HCT116 (cell line): ENCODE measurements at regions not wholly inside any gene's neighbourhood (a gene's known extent, or its start where the extent isn't known, plus 50 kb on each side); places are given as distances from the start of the nearest gene placed in this dataset.

Experiments
- ATAC-seq: fragments of 200-7000 bp; cut with Tn5 transposase; 2 replicates; pipeline ENCODE4 v1.9.1; 2020; ENCODE audit warnings: mild to moderate bottlenecking, moderate library complexity
- BruUV-seq: library from RNA; stranded (reverse); fragments of 400-500 nt; replicated peaks from 2 replicates; lab custom pipeline; 2021; lab: Mats Ljungman, UMichigan
- CTCF ChIA-PET: fragments of 300-600 bp; sonication (Branson Sonifier 250); formaldehyde crosslinking; loops from one replicate; lab custom pipeline; 2021; ENCODE audit warnings: antibody characterized with exemption; lab: Charles Lee
- POLR2A ChIA-PET: fragments of 300-600, 350-600 bp; sonication (Branson Sonifier 250); formaldehyde crosslinking; loops from one replicate; lab custom pipeline; 2021; ENCODE audit warnings: antibody characterized with exemption; lab: Charles Lee
- RAD21 ChIA-PET, 2 experiments: fragments of 300-600 bp; sonication (Branson Sonifier 250); formaldehyde crosslinking; loops; one replicate each; lab custom pipeline; 2023; ENCODE audit warnings: low total read pairs in 2 of 2; ENCODE audit not compliant: uncharacterized antibody in 2 of 2, unreplicated experiment in 2 of 2, low non-redundant PET in 1 of 2; lab: Charles Lee
- DNase-seq: peaks from one replicate; pipeline ENCODE4 v3.0.0-alpha.2; 2010; ENCODE audit warnings: low read depth, low spot score
- H2AFZ ChIP-seq: fragments of 200-600 bp; shearing (Covaris generic), sonication (generic); 2 replicates; pipeline ENCODE4 v1.6.1; 2017; ENCODE audit warnings: low read depth, mixed run types, mixed read lengths, antibody characterized with exemption, low read length; ENCODE audit not compliant: poor library complexity, severe bottlenecking
- H3K27ac ChIP-seq: 2 replicates; pipeline ENCODE4 v1.5.1; 2012; ENCODE audit warnings: low read depth, low read length
- H3K27me3 ChIP-seq: fragments of 200-600 bp; sonication (generic); 2 replicates; pipeline ENCODE4 v1.6.1; 2016; ENCODE audit warnings: mixed run types, low read length, mixed read lengths; ENCODE audit not compliant: insufficient read depth
- H3K36me3 ChIP-seq, 2 experiments: fragments of 200-500 bp in 1 of 2; fragments of 200-600 bp in 1 of 2; sonication (Bioruptor generic) in 1 of 2; sonication (generic) in 1 of 2; 2 replicates each; pipeline versions ENCODE4 v1.5.1 to v1.6.1; 2014 to 2016; ENCODE audit warnings: low read length in 2 of 2, inconsistent platforms in 1 of 2, mixed read lengths in 1 of 2, mixed run types in 1 of 2; ENCODE audit not compliant: insufficient read depth in 2 of 2, control insufficient read depth in 1 of 2
- H3K4me1 ChIP-seq, 2 experiments: fragments of 200-600 bp in 1 of 2; sonication (generic) in 1 of 2; 2 replicates each; pipeline versions ENCODE4 v1.5.1 to v1.6.1; 2012 to 2017; ENCODE audit warnings: low read length in 2 of 2, inconsistent platforms in 1 of 2, mild to moderate bottlenecking in 1 of 2, mixed read lengths in 1 of 2, mixed run types in 1 of 2, moderate library complexity in 1 of 2; ENCODE audit not compliant: insufficient read depth in 2 of 2, control insufficient read depth in 1 of 2
- H3K4me2 ChIP-seq: fragments of 200-600 bp; sonication (generic); 2 replicates; pipeline ENCODE4 v1.6.1; 2017; ENCODE audit warnings: mixed run types, low read length, mixed read lengths
- H3K4me3 ChIP-seq, 2 experiments: fragments of 200-600 bp in 1 of 2; sonication (generic) in 1 of 2; replicated peaks in 1 of 2; 2 replicates each; pipeline ENCODE4 v1.5.1; 2011 to 2016; ENCODE audit warnings: low read length in 2 of 2, control low read depth in 1 of 2, low read depth in 1 of 2, mild to moderate bottlenecking in 1 of 2, mixed read lengths in 1 of 2, mixed run types in 1 of 2
- H3K79me2 ChIP-seq: fragments of 200-600 bp; sonication (generic); 2 replicates; pipeline ENCODE4 v1.6.1; 2017; ENCODE audit warnings: mild to moderate bottlenecking, mixed run types, low read length, moderate library complexity, mixed read lengths; ENCODE audit not compliant: insufficient read depth
- H3K9ac ChIP-seq: fragments of 200-600 bp; sonication (generic); 2 replicates; pipeline ENCODE4 v1.6.1; 2016; ENCODE audit warnings: low read length, mixed read lengths
- H3K9me2 ChIP-seq: fragments of 200-600 bp; sonication (generic), shearing (Covaris generic); 2 replicates; pipeline ENCODE4 v1.6.1; 2017; ENCODE audit warnings: mixed run types, mild to moderate bottlenecking, moderate library complexity; ENCODE audit not compliant: insufficient read depth
- H3K9me3 ChIP-seq, 2 experiments: fragments of 200-500 bp in 1 of 2; fragments of 200-600 bp in 1 of 2; sonication (Bioruptor generic) in 1 of 2; sonication (generic) in 1 of 2; 2 replicates each; pipeline ENCODE4 v1.6.1; 2014 to 2017; ENCODE audit warnings: low read length in 2 of 2, mixed read lengths in 2 of 2, inconsistent platforms in 1 of 2, low read depth in 1 of 2, mild to moderate bottlenecking in 1 of 2, mixed run types in 1 of 2, moderate library complexity in 1 of 2; ENCODE audit not compliant: control insufficient read depth in 1 of 2, insufficient read depth in 1 of 2
- H4K20me1 ChIP-seq: fragments of 200-600 bp; sonication (generic), shearing (Covaris generic); 2 replicates; pipeline ENCODE4 v1.6.1; 2017; ENCODE audit warnings: mixed run types, mild to moderate bottlenecking, moderate library complexity; ENCODE audit not compliant: insufficient read depth
- EGR1 ChIP-seq: IDR thresholded peaks from 2 replicates; pipeline ENCODE4 v1.6.1; 2012; ENCODE audit warnings: low read depth
- JUND ChIP-seq: IDR thresholded peaks from 2 replicates; pipeline ENCODE4 v1.6.1; 2012
- POLR2AphosphoS5 ChIP-seq: IDR thresholded peaks from 2 replicates; pipeline ENCODE4 v1.6.1; 2011; ENCODE audit warnings: mild to moderate bottlenecking, low read depth, low read length, moderate library complexity
- SIN3A ChIP-seq: IDR thresholded peaks from 2 replicates; pipeline ENCODE4 v1.6.1; 2012; ENCODE audit warnings: low read depth
- YY1 ChIP-seq: IDR thresholded peaks from 2 replicates; pipeline ENCODE4 v1.6.1; 2011; ENCODE audit warnings: low read length, low read depth, moderate library complexity, mild to moderate bottlenecking; ENCODE audit not compliant: insufficient replicate concordance; ENCODE audit errors: extremely low read depth
- intact Hi-C: fragments of 100-400 bp; cut with micrococcal nuclease; formaldehyde crosslinking; loops from 2 replicates; pipeline ENCODE4 v1.10.0; 2022
- TF ChIP-seq, protein P1 (sequence below): IDR thresholded peaks from 2 replicates; pipeline ENCODE4 v1.6.1; 2012; ENCODE audit warnings: low read depth
- TF ChIP-seq, protein P2 (sequence below): IDR thresholded peaks from 2 replicates; pipeline ENCODE4 v1.6.1; 2012

DNA sequence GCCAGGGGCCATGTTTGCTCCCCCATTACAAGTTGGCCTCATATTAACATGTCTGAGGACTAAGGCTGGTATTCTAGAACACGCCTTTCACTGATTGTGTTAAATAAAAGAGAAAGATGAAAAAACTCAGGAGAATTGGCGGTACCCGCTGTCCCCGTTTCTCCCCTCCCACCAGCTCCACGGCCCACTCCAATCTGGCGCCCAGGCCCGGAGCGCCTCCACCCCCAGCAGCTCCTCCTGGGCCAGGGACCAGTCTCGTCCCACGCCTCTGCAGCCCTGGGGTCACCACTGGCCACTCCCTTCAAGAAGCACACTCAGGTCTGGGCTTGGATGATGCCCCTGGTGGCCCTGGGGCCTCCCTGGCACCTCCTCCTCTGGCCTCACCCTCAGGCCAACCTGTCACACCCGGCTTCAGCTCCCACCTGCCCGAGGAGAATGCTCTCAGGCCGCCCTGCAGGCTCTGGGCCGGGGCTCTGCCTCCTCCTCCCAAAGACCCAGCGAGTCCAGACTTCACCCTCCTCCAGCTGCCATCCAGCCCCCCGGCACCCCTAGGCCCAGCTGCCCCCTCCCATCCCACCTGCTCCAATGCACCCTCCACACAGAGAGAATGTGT is 133.0 kb upstream of the PPP1R26 start:
- BruUV-seq, result no TSS peak
- Histone ChIP-seq H3K79me2 (no peaks in the 10 kb centered on the region), H3K4me3 (no peak overlapping the region), H2AFZ (no peak overlapping the region), H3K27ac (no peak overlapping the region), H4K20me1 (no peaks in the 10 kb centered on the region), H3K27me3 (0 out of 2 replicates have a peak, but pooled peaks cover 3% of the 10 kb centered on the region), H3K4me1 (no peaks in the 10 kb centered on the region), H3K9me3 (no peaks in the 10 kb centered on the region), H3K9ac (no peak overlapping the region), H3K36me3 (no peaks in the 10 kb centered on the region), H3K4me2 (no peak overlapping the region), H3K9me2 (no peaks in the 10 kb centered on the region)
- no peak for TF ChIP-seq SIN3A
- TF ChIP-seq, protein P1, sequence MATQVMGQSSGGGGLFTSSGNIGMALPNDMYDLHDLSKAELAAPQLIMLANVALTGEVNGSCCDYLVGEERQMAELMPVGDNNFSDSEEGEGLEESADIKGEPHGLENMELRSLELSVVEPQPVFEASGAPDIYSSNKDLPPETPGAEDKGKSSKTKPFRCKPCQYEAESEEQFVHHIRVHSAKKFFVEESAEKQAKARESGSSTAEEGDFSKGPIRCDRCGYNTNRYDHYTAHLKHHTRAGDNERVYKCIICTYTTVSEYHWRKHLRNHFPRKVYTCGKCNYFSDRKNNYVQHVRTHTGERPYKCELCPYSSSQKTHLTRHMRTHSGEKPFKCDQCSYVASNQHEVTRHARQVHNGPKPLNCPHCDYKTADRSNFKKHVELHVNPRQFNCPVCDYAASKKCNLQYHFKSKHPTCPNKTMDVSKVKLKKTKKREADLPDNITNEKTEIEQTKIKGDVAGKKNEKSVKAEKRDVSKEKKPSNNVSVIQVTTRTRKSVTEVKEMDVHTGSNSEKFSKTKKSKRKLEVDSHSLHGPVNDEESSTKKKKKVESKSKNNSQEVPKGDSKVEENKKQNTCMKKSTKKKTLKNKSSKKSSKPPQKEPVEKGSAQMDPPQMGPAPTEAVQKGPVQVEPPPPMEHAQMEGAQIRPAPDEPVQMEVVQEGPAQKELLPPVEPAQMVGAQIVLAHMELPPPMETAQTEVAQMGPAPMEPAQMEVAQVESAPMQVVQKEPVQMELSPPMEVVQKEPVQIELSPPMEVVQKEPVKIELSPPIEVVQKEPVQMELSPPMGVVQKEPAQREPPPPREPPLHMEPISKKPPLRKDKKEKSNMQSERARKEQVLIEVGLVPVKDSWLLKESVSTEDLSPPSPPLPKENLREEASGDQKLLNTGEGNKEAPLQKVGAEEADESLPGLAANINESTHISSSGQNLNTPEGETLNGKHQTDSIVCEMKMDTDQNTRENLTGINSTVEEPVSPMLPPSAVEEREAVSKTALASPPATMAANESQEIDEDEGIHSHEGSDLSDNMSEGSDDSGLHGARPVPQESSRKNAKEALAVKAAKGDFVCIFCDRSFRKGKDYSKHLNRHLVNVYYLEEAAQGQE, result no peak
- TF ChIP-seq JUND, result no peak
- no peak for TF ChIP-seq EGR1
- TF ChIP-seq YY1, result no peak
- TF ChIP-seq, protein P2, sequence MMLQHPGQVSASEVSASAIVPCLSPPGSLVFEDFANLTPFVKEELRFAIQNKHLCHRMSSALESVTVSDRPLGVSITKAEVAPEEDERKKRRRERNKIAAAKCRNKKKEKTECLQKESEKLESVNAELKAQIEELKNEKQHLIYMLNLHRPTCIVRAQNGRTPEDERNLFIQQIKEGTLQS, result no peak
- TF ChIP-seq POLR2AphosphoS5, result no peak
- POLR2A ChIA-PET, result no interaction called here
- intact Hi-C loops, result no loop called here
- DNase-seq (no peak), ATAC-seq (no peak)
- RAD21 ChIA-PET, result no interaction called here
- CTCF ChIA-PET, result no interaction called here
